Activated B cell treated with CpG ODN at 0.5 μM for 24 hours (primary cell): ENCODE measurements at regions not wholly inside any gene's neighbourhood (a gene's known extent, or its start where the extent isn't known, plus 50 kb on each side); places are given as distances from the start of the nearest gene placed in this dataset.

Source experiments
- ATAC-seq: fragments of 200-7000 bp; cut with Tn5 transposase; one replicate; pipeline ENCODE4 v1.10.0; 2021; ENCODE audit warnings: low read depth, mild to moderate bottlenecking, moderate library complexity
- CTCF ChIA-PET: fragments of 350-600 bp; sonication (Branson Sonifier 250); formaldehyde crosslinking; loops from one replicate; lab custom pipeline; 2021; ENCODE audit warnings: antibody characterized with exemption; lab: Charles Lee
- POLR2A ChIA-PET: fragments of 350-600 bp; sonication (Branson Sonifier 250); formaldehyde crosslinking; loops from one replicate; lab custom pipeline; 2021; ENCODE audit warnings: antibody characterized with exemption; lab: Charles Lee
- DNase-seq: peaks from one replicate; pipeline ENCODE4 v3.0.0; 2022
- H3K27ac Mint-ChIP-seq: one replicate; pipeline ENCODE4 v1.8.0; 2020; ENCODE audit warnings: mixed read lengths
- H3K27me3 Mint-ChIP-seq: one replicate; pipeline ENCODE4 v1.8.0; 2021; ENCODE audit warnings: mixed read lengths
- H3K36me3 Mint-ChIP-seq: one replicate; pipeline ENCODE4 v1.8.0; 2021; ENCODE audit warnings: low read depth, mixed read lengths
- H3K4me1 Mint-ChIP-seq: one replicate; pipeline ENCODE4 v1.8.0; 2021; ENCODE audit warnings: mixed read lengths
- H3K4me3 Mint-ChIP-seq: one replicate; pipeline ENCODE4 v1.8.0; 2020; ENCODE audit warnings: mild to moderate bottlenecking, mixed read lengths
- H3K9me3 Mint-ChIP-seq: one replicate; pipeline ENCODE4 v1.8.0; 2020; ENCODE audit warnings: mixed read lengths
- intact Hi-C: fragments of 100-400 bp; cut with micrococcal nuclease; formaldehyde crosslinking; loops from one replicate; pipeline ENCODE4 v1.15.1; 2024
- TF ChIP-seq, protein P1 (sequence below): fragments of 200-600 bp; IDR thresholded peaks from one replicate; pipeline ENCODE4 v1.8.0; 2022; ENCODE audit warnings: antibody characterized with exemption, mild to moderate bottlenecking

GRCh38 chr6:155709262-155709661 is 253.6 kb upstream of the NOX3 start:
- Mint-ChIP-seq H3K27ac (no peak overlapping the region), H3K9me3 (no peaks in the 10 kb centered on the region), H3K4me3 (no peak overlapping the region), H3K36me3 (no peaks in the 10 kb centered on the region), H3K4me1 (no peaks in the 10 kb centered on the region), H3K27me3 (no peaks in the 10 kb centered on the region)
- intact Hi-C loops, result no loop called here
- ATAC-seq, result no peak
- ChIA-PET POLR2A (no interaction called here), CTCF (no interaction called here)
- DNase-seq, result no peak
- TF ChIP-seq, protein P1, sequence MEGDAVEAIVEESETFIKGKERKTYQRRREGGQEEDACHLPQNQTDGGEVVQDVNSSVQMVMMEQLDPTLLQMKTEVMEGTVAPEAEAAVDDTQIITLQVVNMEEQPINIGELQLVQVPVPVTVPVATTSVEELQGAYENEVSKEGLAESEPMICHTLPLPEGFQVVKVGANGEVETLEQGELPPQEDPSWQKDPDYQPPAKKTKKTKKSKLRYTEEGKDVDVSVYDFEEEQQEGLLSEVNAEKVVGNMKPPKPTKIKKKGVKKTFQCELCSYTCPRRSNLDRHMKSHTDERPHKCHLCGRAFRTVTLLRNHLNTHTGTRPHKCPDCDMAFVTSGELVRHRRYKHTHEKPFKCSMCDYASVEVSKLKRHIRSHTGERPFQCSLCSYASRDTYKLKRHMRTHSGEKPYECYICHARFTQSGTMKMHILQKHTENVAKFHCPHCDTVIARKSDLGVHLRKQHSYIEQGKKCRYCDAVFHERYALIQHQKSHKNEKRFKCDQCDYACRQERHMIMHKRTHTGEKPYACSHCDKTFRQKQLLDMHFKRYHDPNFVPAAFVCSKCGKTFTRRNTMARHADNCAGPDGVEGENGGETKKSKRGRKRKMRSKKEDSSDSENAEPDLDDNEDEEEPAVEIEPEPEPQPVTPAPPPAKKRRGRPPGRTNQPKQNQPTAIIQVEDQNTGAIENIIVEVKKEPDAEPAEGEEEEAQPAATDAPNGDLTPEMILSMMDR, result no peak

DNA sequence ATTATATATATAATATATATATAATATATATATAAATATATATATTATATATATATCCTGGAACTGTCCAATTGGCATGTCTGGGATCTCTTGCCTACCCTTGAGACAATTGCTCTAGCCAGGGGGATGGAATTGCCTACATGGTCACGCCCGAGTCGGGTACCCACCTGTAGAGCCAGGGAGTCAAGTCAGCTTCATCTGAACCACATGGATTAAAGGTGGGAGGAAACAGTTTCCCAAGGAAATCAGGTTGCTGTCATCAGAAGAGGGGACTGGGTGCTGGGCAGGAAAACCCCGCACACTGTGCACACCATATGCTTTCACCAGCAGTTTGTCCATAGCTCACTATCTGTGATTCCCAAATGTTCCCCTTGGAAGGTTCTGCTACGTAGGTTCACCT is 252.5 kb upstream of the NOX3 start:
- Mint-ChIP-seq H3K9me3 (no peaks in the 10 kb centered on the region), H3K4me1 (no peaks in the 10 kb centered on the region), H3K27ac (no peak overlapping the region), H3K4me3 (no peak overlapping the region), H3K36me3 (no peaks in the 10 kb centered on the region), H3K27me3 (no peaks in the 10 kb centered on the region)
- TF ChIP-seq, protein P1, result no peak
- intact Hi-C loops, result no loop called here
- DNase-seq (no peak), ATAC-seq (no peak)
- ChIA-PET CTCF (no interaction called here), POLR2A (no interaction called here)

DNA sequence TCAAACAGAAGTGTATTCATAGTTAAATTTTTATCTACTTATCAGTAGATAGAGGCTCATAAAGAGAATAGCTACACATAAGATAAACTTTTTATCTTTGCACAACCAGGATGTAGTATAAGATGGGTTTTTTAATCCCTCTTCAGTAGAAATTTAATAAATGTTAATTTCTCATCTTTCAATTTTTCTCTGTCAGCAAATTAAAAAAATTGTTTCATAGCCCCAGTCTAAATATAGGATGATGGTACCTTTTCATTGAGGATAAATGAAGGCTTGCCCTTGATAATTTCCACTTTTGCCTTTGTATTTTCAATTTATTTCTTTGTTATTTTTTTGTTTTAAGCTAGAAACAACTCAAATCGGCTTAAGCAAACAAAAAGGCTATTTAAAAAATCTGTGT is 251.2 kb upstream of the NOX3 start:
- no peak for ATAC-seq
- TF ChIP-seq, protein P1, result no peak
- H3K36me3 Mint-ChIP-seq, result no peaks in the 10 kb centered on the region
- H3K4me1 Mint-ChIP-seq, result no peaks in the 10 kb centered on the region
- intact Hi-C loops, result no loop called here
- CTCF ChIA-PET, result no interaction called here
- no peak overlapping the region for H3K27ac Mint-ChIP-seq
- H3K9me3 Mint-ChIP-seq, result no peaks in the 10 kb centered on the region
- peaks cover 4% of the 10 kb centered on the region for H3K27me3 Mint-ChIP-seq
- no peak overlapping the region for H3K4me3 Mint-ChIP-seq
- POLR2A ChIA-PET, result no interaction called here
- no peak for DNase-seq

- H3K27ac Mint-ChIP-seq, result no peak overlapping the region
Observed at GRCh38 chr6:155706341-155706740, 250.7 kb upstream of the NOX3 start.

GRCh38 chr6:155701342-155701741 is 245.7 kb upstream of the NOX3 start:
- Mint-ChIP-seq H3K9me3 (no peaks in the 10 kb centered on the region), H3K27me3 (peaks cover 4% of the 10 kb centered on the region), H3K36me3 (no peaks in the 10 kb centered on the region), H3K27ac (no peak overlapping the region), H3K4me1 (no peaks in the 10 kb centered on the region), H3K4me3 (no peak overlapping the region)
- TF ChIP-seq, protein P1, result no peak
- ChIA-PET CTCF (no interaction called here), POLR2A (no interaction called here)
- no peak for DNase-seq
- intact Hi-C loops, result no loop called here
- ATAC-seq, result no peak

More at GRCh38 chr6:155706341-155706740, 250.7 kb upstream of the NOX3 start:
- DNase-seq (no peak), ATAC-seq (no peak)
- TF ChIP-seq, protein P1, result no peak
- Mint-ChIP-seq H3K4me1 (no peaks in the 10 kb centered on the region), H3K27me3 (peaks cover 4% of the 10 kb centered on the region), H3K9me3 (no peaks in the 10 kb centered on the region), H3K4me3 (no peak overlapping the region), H3K36me3 (no peaks in the 10 kb centered on the region)
- POLR2A ChIA-PET, result no interaction called here
- CTCF ChIA-PET, result no interaction called here
- intact Hi-C loops, result no loop called here
